Adrenal gland (tissue), 5 donors: ENCODE measurements at regions not wholly inside any gene's neighbourhood (a gene's known extent, or its start where the extent isn't known, plus 50 kb on each side); places are given as distances from the start of the nearest gene placed in this dataset.

ENCODE experiments used
- CTCF ChIP-seq, 6 experiments: fragments of 450-650 bp in 4 of 6; fragments of 200-600 bp in 2 of 6; sonication (generic) in 1 of 6; IDR thresholded peaks; 1 replicate in 5 of 6; 2 replicates in 1 of 6; pipeline versions ENCODE4 v1.5.1 to v1.8.0; 2016 to 2021; ENCODE audit warnings: antibody characterized with exemption in 6 of 6, mild to moderate bottlenecking in 2 of 6, moderate library complexity in 1 of 6
- POLR2A ChIP-seq, 2 donors: fragments of 450-650 bp; IDR thresholded peaks; one replicate each; pipeline ENCODE4 v1.6.1; 2017; ENCODE audit warnings: antibody characterized with exemption in 2 of 2, mild to moderate bottlenecking in 2 of 2, moderate library complexity in 1 of 2
- donor health status: DM: no; HTN: no; CAD: no.

- TF ChIP-seq CTCF (IDR thresholded peaks at IDR 0.05) (no peak), POLR2A (IDR thresholded peaks at IDR 0.05) (no peak)
These were observed 172.8 kb downstream of the GATA3 start for GRCh38 chr10:8227246-8227645.
